HL-60 (cell line): ENCODE measurements at regions not wholly inside any gene's neighbourhood (a gene's known extent, or its start where the extent isn't known, plus 50 kb on each side); places are given as distances from the start of the nearest gene placed in this dataset.

Experiments used
- CTCF ChIP-seq: IDR thresholded peaks from one replicate; pipeline ENCODE4 v1.5.1; 2011; ENCODE audit warnings: low read length, control low read depth, inconsistent platforms; ENCODE audit not compliant: insufficient read depth
- GABPA ChIP-seq: IDR thresholded peaks from 2 replicates; pipeline ENCODE4 v1.6.1; 2012; ENCODE audit warnings: low read depth
- POLR2AphosphoS5 ChIP-seq: IDR thresholded peaks from 2 replicates; pipeline ENCODE4 v1.6.1; 2012; ENCODE audit warnings: low read depth
- REST ChIP-seq: IDR thresholded peaks from 2 replicates; pipeline ENCODE4 v1.6.1; 2012; ENCODE audit warnings: low read depth; ENCODE audit not compliant: insufficient replicate concordance
- SPI1 ChIP-seq: IDR thresholded peaks from 2 replicates; pipeline ENCODE4 v1.6.1; 2012; ENCODE audit warnings: low read depth, mild to moderate bottlenecking, borderline replicate concordance

GRCh38 chr12:114167431-114167830, 201.3 kb upstream of the RBM19 start:
- TF ChIP-seq REST (no peak), CTCF (no peak), GABPA (no peak), POLR2AphosphoS5 (no peak), SPI1 (no peak)
